Hepatocyte (in vitro differentiated cells): ENCODE measurements at regions not wholly inside any gene's neighbourhood (a gene's known extent, or its start where the extent isn't known, plus 50 kb on each side); places are given as distances from the start of the nearest gene placed in this dataset.

ENCODE experiments used
- EZH2 ChIP-seq: fragments of 200-600 bp; sonication (generic); IDR thresholded peaks from 2 replicates; pipeline ENCODE4 v1.6.1; 2016; ENCODE audit warnings: antibody characterized with exemption, mild to moderate bottlenecking, borderline replicate concordance
- EZH2phosphoT487 ChIP-seq: fragments of 200-600 bp; sonication (generic); IDR thresholded peaks from one replicate; pipeline ENCODE4 v1.6.1; 2018; ENCODE audit warnings: antibody characterized with exemption, mild to moderate bottlenecking, low read depth, moderate library complexity; ENCODE audit not compliant: unreplicated experiment, severe bottlenecking
- TF ChIP-seq, protein P1 (sequence below): fragments of 200-600 bp; sonication (generic); IDR thresholded peaks from 2 replicates; pipeline ENCODE4 v1.5.1; 2016; ENCODE audit warnings: antibody characterized with exemption, mild to moderate bottlenecking; ENCODE audit not compliant: poor library complexity

GRCh38 chr2:20916604-20917286 is 93.8 kb upstream of the LDAH start:
- TF ChIP-seq EZH2, result no peak
- TF ChIP-seq, protein P1, sequence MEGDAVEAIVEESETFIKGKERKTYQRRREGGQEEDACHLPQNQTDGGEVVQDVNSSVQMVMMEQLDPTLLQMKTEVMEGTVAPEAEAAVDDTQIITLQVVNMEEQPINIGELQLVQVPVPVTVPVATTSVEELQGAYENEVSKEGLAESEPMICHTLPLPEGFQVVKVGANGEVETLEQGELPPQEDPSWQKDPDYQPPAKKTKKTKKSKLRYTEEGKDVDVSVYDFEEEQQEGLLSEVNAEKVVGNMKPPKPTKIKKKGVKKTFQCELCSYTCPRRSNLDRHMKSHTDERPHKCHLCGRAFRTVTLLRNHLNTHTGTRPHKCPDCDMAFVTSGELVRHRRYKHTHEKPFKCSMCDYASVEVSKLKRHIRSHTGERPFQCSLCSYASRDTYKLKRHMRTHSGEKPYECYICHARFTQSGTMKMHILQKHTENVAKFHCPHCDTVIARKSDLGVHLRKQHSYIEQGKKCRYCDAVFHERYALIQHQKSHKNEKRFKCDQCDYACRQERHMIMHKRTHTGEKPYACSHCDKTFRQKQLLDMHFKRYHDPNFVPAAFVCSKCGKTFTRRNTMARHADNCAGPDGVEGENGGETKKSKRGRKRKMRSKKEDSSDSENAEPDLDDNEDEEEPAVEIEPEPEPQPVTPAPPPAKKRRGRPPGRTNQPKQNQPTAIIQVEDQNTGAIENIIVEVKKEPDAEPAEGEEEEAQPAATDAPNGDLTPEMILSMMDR, result peak; percentile 55
- TF ChIP-seq EZH2phosphoT487, result no peak
